Sigmoid colon (tissue), 4 donors: ENCODE measurements at regions not wholly inside any gene's neighbourhood (a gene's known extent, or its start where the extent isn't known, plus 50 kb on each side); places are given as distances from the start of the nearest gene placed in this dataset.

Experiments used
- CTCF ChIP-seq, 4 experiments: fragments of 450-650 bp in 3 of 4; fragments of 200-600 bp in 1 of 4; IDR thresholded peaks; one replicate each; pipeline ENCODE4 v1.5.1; 2016 to 2019; ENCODE audit warnings: antibody characterized with exemption in 4 of 4, mild to moderate bottlenecking in 3 of 4, moderate library complexity in 2 of 4
- EP300 ChIP-seq, 4 donors: sonication (generic); formaldehyde crosslinking; IDR thresholded peaks; one replicate each; pipeline ENCODE4 v1.6.1; 2017; ENCODE audit warnings: antibody characterized with exemption in 4 of 4
- POLR2A ChIP-seq, 2 donors: fragments of 450-650 bp; IDR thresholded peaks; one replicate each; pipeline ENCODE4 v1.6.1; 2016; ENCODE audit warnings: antibody characterized with exemption in 2 of 2, mild to moderate bottlenecking in 2 of 2, moderate library complexity in 2 of 2
- POLR2AphosphoS5 ChIP-seq, 4 donors: sonication (generic); formaldehyde crosslinking; IDR thresholded peaks; one replicate each; pipeline ENCODE4 v1.6.1; 2017; ENCODE audit warnings: antibody characterized with exemption in 4 of 4

GRCh38 chr6:2309122-2309521 is 63.7 kb upstream of the GMDS start:
- no peak for TF ChIP-seq POLR2A (IDR thresholded peaks at IDR 0.05)
- TF ChIP-seq CTCF (IDR thresholded peaks at IDR 0.05) = no peak
- no peak for TF ChIP-seq POLR2AphosphoS5 (IDR thresholded peaks at IDR 0.05)
- no peak for TF ChIP-seq EP300 (IDR thresholded peaks at IDR 0.05)
